HG02588 (cell line): ENCODE measurements at regions not wholly inside any gene's neighbourhood (a gene's known extent, or its start where the extent isn't known, plus 50 kb on each side); places are given as distances from the start of the nearest gene placed in this dataset.

Experiments used
- ATAC-seq: cut with Tn5 transposase; IDR thresholded peaks from one replicate; pipeline ENCODE4 v1.9.1; 2021; ENCODE audit warnings: mild to moderate bottlenecking, moderate library complexity; ENCODE audit not compliant: unreplicated experiment

DNA sequence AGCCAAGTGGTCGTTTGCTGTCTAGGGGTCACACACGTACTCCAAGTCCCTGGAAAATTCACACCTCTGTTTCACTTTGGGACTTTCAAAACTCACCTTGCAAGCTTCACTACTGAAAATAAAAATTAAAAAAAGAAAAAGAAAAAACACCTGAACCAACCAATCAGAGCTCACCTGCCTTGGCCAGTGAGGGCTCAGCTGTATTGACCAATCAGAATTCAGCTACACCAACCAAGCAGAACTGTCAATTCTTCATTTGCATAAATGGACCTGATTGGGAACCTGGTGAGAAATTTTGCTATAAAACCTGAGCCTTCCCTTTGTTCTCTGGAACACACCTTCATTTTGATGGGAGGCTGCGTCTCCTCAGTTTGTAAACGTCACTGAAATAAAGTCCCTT, 176.4 kb downstream of the TTC32 start:
- ATAC-seq = no peak

DNA sequence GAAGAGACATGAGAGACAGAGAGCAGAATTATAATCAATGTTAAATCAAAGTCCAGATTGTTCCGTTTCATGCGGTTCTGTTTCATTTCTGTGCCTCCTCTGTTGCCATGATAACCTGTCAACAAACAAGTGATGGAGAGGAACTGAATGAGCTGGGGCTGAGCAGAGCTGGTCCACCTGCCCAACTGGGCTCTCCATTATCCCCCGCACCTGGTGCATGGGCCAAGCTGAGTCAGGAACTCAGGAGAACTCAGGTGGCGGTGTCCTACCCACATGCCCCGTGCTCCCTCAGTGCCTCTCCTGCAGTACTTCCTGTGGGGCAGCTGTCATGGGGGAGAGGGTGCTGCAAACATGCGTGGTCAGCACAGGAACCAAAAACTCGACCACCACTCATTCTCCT, 178.8 kb downstream of the TTC32 start:
- ATAC-seq = no peak

- ATAC-seq = no peak
These were observed 179.2 kb downstream of the TTC32 start for GRCh38 chr2:19722531-19722971.

- ATAC-seq = no peak
These were observed 181.5 kb downstream of the TTC32 start for GRCh38 chr2:19720306-19720705.

DNA sequence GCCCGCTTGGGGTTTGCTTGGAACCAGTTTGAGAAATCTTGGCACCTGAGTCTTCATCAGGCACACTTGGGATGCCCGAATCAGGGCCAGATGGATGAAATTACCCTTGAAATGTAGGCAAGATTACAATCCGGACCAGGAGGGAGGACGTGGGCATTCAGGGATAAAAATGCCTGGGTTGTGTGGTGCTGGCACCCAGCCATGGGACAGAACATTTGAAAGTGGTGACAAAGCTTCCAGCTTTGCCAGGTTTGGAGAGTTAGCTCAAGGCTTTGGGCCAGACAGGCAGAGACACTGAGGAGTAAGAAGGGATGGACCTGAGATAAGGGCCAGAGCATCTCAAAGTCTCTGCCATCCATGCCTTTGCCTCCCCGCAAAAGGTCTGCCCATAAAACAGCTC, 182.2 kb downstream of the TTC32 start:
- no peak for ATAC-seq

GRCh38 chr2:19717446-19717845, 184.3 kb downstream of the TTC32 start:
- ATAC-seq = no peak

GRCh38 chr2:19714926-19715325, 186.9 kb downstream of the TTC32 start:
- no peak for ATAC-seq

DNA sequence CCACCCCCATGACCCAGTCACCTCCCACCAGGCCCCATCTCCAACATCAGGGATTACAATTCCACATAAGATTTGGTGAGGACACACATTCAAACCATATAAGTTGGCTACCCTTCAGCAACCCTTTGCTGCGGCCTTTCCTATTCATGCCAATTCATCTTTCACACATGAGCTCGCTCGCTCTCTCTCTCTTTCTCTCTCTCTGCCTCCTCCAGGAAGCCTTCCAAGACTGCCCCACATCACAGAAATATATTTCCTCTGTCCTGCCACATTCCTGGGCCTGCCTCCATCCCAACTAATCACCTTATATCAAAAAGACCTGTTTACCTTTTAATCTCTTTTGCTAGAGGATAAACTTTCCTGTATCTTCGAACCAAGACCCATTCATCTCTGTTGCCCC, 188.9 kb downstream of the TTC32 start:
- no peak for ATAC-seq

DNA sequence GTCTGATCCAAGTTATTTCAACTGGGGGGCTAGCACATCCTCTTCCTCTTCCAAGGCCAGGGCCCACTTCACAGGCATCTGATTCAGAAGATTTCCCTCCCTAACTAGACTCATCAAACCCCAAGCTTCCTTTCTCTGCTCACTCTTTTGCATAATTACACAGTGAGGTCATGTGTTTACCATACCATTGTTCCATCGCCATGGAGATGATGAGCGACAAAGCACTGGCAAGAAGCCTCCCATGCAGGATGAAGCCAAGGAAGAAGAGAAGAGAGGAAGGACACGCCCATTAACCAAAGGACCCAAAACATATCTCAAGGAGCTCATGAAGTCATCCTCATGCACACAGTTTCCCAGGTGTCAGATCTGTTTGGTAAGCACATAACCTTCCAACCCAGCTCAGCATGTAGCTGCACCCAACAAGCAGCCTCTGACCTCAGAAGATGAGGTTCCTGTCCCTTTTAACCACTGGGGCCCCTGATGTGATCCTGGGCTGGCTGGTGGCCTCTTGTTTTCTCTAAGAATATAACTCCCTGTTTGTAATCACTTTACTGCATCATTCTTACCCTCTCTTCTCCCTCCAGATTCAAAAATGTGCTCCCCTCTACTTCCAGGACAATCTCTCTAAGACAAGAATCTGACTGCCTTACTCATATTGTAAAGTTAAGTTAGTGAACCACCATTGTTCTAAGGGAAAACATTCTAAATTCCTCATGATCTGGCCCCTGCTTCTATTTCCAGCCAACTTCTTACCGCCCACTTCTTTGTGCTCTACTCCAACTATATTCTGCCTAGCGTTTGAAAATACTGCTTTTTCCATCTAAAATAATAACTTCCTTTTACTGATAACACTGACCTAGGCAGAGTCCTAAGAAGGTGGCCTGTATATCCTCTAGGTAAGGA, 190.1 kb downstream of the TTC32 start:
- ATAC-seq = no peak

- ATAC-seq = no peak
These were observed 191.6 kb downstream of the TTC32 start for GRCh38 chr2:19710230-19710629.

GRCh38 chr2:19709553-19709952, 192.2 kb downstream of the TTC32 start:
- no peak for ATAC-seq

GRCh38 chr2:19708776-19709175, 193.0 kb downstream of the TTC32 start:
- no peak for ATAC-seq

GRCh38 chr2:19706332-19706731, 195.5 kb downstream of the TTC32 start:
- ATAC-seq = no peak

DNA sequence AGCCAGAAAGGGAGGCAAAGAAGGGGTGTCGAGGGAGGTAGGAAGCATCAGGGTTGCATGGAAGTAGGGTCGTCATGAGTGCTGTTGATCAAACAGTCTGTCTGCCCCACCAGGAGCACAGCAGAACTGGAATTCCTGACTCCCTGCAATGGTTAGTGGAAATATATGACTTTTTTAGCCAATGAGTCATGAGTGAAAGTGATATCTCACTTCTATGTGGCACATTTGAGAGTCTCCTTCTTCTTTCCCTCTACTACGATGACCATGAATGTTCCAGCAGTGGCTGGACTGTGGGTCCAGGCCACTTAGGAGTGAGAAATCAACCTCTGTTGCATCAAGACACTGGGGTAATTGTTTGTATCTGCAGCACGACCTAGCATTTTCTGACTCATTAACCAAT, 199.5 kb downstream of the TTC32 start:
- no peak for ATAC-seq

DNA sequence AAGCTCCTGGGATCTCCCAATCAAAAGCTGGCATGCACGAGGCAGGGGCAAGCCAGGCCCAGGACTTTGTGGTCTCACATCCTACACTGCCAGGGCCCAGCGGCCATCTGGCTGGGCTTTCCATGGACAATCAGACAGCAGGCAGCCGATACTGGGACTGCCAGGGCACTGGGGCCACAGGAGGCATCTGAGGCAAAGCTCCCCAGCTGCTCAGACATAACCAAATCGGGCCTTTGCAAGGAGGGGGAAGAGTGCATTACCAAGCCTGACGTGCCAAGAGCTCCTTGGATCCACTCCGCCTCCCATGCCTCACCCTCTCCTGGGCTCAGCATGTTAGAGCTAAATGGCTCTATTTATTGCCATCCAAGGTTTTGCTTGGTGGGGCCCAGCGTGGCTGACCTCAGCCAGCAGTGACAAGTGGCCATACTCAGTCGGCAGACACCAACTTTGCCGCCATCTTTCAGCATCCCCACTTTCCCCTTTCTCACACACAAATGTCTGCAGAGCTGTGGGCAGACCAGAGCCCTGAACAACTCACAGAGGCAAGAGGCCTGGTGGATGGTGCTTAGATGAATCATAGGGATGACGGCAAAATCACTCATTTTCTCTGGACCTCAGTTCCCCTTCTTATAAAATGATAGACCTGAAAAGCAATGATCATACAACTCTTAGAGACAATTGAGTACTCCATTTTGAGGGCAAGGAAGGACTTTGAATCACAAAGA, 200.8 kb downstream of the TTC32 start:
- no peak for ATAC-seq

GRCh38 chr2:19697131-19697530, 204.7 kb downstream of the TTC32 start:
- no peak for ATAC-seq

DNA sequence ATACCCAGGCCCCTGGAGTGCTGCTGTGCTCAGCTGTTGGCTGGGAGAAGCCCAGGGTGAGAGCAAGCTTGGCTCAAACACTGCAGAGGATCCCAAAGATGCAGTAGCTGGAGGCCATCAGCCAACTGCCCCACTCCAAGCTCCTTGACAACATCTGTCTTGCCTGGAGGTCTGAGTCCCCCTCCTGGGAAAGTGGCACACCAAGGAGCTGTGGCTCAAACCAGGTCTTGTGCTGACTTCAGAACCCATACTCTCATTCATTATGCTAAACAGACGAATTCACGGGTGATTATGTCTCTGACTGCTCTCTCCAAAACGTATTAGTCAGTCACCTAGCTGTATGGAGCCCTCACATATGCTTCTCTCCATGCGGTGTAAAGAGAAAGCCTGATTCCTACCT, 206.1 kb downstream of the TTC32 start:
- no peak for ATAC-seq

DNA sequence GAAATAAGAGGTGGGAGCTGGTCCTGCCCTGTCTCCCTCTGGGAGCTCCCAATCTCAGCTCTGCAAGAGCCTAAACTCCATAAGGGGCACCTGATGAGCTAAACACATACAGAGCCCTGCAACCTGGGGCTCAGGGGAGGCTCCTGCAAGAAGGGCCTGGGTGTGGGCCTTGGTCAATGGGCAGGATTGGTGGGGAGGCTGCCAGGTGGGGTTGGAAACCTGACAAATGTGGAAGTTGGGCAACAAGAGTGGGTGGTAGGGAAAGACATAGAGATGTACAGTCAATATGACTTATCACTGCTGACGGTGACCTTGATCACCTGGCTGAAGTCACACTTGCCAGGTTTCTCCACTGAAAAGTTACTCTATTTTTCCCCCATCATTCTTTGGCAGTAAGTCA, 209.9 kb downstream of the TTC32 start:
- ATAC-seq = no peak

DNA sequence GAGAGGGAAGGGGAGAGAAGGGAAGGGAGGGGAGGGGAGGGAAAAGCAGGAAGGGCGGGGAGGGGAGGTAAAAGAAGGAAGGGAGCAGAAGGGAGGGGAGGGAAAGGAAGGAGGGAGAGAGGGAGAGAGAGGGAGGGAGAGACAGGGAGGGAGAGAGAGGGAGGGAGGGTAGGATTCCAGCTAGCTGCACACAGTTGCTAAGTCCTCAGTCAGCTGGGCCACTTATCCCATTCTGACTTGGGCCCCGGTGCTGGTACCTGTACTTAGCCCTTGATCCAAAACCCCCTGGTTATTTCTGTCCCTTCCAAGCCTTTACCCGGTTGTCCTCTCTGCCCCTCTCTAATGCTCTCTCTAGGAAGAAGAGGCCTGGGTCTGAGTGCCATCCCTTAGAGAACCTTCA, 211.4 kb downstream of the TTC32 start:
- ATAC-seq = no peak

GRCh38 chr2:19689646-19690168, 212.1 kb downstream of the TTC32 start:
- no peak for ATAC-seq

DNA sequence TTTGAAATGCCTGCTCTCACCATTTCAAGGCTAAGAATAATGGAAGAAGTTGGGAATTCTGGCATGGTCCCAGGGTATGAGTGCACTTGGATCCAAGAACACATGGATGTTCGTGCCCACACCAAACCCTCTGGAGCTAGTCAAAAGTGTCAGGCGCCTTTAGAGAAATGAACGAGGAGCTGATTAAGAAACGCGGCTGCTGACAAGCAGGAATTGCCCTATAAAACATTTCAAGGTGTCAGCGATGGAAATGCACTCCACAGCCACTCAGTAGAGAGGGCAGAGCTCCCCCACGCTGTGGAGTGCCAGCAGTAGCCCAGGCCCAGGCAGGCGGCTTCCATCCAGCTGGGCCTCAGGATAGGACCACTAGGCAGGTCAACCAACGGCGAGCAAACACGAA, 213.7 kb downstream of the TTC32 start:
- ATAC-seq = no peak
